ENCODE measurements at regions not wholly inside any gene's neighbourhood (a gene's known extent, or its start where the extent isn't known, plus 50 kb on each side); places are given as distances from the start of the nearest gene placed in this dataset.
"Not testable (repeated sequence)": the region's sequence is repeated elsewhere in the genome, so short reads cannot be mapped to it uniquely, and the experiment has no call there.

DNA sequence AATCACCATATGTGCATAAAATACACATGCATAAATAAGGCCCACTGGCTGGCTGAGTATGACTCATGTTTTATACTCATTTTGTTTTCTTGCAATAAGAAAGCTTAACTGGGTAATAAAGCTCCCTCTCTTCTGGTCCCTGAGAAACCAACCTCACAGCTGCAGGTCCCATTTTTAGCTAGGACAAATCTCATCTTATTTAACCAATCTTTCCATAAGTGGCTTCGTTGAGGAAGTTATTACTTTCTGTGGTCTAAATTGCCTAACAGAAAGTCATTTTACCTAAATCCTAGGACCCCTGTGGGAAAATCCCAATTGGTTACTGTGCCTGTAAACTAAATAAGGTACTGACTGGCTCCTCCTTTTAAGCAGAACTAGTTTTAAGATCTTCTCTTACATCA lies 232.8 kb upstream of the FBXO33 start:
- Mint-ChIP-seq H3K36me3 (ENCODE audit: low read depth) (no peaks in the 10 kb centered on the region), H3K9me3 (peaks cover 7% of the 10 kb centered on the region)
- TF ChIP-seq, protein P1, sequence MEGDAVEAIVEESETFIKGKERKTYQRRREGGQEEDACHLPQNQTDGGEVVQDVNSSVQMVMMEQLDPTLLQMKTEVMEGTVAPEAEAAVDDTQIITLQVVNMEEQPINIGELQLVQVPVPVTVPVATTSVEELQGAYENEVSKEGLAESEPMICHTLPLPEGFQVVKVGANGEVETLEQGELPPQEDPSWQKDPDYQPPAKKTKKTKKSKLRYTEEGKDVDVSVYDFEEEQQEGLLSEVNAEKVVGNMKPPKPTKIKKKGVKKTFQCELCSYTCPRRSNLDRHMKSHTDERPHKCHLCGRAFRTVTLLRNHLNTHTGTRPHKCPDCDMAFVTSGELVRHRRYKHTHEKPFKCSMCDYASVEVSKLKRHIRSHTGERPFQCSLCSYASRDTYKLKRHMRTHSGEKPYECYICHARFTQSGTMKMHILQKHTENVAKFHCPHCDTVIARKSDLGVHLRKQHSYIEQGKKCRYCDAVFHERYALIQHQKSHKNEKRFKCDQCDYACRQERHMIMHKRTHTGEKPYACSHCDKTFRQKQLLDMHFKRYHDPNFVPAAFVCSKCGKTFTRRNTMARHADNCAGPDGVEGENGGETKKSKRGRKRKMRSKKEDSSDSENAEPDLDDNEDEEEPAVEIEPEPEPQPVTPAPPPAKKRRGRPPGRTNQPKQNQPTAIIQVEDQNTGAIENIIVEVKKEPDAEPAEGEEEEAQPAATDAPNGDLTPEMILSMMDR (IDR thresholded peaks at IDR 0.05), result no peak

GRCh38 chr14:39664646-39665045 lies 232.4 kb upstream of the FBXO33 start:
- H3K4me3 Mint-ChIP-seq, result no peak overlapping the region
- no peaks in the 10 kb centered on the region for H3K4me1 Mint-ChIP-seq
- H3K27me3 Mint-ChIP-seq (ENCODE audit: low read depth, poor library complexity), result no peaks in the 10 kb centered on the region
- H3K9me3 Mint-ChIP-seq, result peaks cover 7% of the 10 kb centered on the region
- TF ChIP-seq, protein P1 (IDR thresholded peaks at IDR 0.05), result no peak
- H3K36me3 Mint-ChIP-seq (ENCODE audit: low read depth), result no peaks in the 10 kb centered on the region
- no peak overlapping the region for H3K27ac Mint-ChIP-seq
- DNase-seq, result no peak

More for the DNA sequence above, 232.8 kb upstream of the FBXO33 start:
- no peaks in the 10 kb centered on the region for H3K27me3 Mint-ChIP-seq (ENCODE audit: low read depth, poor library complexity)
- H3K4me3 Mint-ChIP-seq, result no peak overlapping the region
- H3K4me1 Mint-ChIP-seq, result no peaks in the 10 kb centered on the region
- no peak for DNase-seq
- no peak overlapping the region for H3K27ac Mint-ChIP-seq

DNA sequence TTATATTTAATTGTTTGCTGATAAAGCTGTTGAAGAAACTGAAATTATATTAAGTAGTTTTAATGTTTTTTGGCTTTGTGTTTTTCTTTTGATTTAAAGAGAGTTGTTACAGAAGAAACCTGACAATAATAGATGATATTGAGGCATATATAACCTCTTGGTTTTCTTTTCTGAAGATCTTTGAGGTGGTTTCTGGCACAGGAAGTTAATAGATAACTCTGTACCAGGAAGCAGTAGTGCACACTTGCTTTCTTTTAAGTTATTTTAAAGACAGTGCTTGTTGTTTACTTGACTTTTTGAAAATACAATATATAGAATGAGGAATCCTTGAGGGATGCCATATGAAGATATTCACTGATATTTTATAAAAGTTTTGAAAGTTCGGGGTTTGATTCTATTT lies 209.0 kb upstream of the FBXO33 start:
- H3K4me3 Mint-ChIP-seq, result no peak overlapping the region
- H3K4me1 Mint-ChIP-seq, result no peaks in the 10 kb centered on the region

DNA sequence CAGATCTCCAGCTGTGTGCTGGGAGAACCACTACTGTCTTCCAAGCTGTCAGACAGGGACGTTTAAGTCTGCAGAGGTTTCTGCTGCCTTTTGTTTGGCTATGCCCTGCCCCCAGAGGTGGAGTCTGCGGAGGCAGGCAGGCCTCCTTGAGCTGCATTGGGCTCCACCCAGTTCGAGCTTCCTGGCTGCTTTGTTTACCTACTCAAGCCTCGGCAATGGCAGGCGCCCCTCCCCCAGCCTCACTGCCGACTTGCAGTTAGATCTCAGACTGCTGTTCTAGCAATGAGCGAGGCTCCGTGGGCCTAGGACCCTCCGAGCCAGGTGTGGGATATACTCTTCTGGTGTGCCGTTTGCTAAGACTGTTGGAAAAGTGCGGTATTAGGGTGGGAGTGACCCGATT lies 206.8 kb upstream of the FBXO33 start:
- H3K27ac Mint-ChIP-seq; H3K36me3 Mint-ChIP-seq (ENCODE audit: low read depth); H3K27me3 Mint-ChIP-seq (ENCODE audit: low read depth, poor library complexity); H3K4me3 Mint-ChIP-seq; DNase-seq; H3K4me1 Mint-ChIP-seq: not testable (repeated sequence)
- H3K9me3 Mint-ChIP-seq, result peaks cover 36% of the 10 kb centered on the region

More for the DNA sequence above, 209.0 kb upstream of the FBXO33 start:
- Mint-ChIP-seq H3K27me3 (ENCODE audit: low read depth, poor library complexity) (no peaks in the 10 kb centered on the region), H3K9me3 (peaks cover 25% of the 10 kb centered on the region), H3K27ac (no peak overlapping the region), H3K36me3 (ENCODE audit: low read depth) (no peaks in the 10 kb centered on the region)
- TF ChIP-seq, protein P1 (IDR thresholded peaks at IDR 0.05), result no peak
- DNase-seq, result no peak

DNA sequence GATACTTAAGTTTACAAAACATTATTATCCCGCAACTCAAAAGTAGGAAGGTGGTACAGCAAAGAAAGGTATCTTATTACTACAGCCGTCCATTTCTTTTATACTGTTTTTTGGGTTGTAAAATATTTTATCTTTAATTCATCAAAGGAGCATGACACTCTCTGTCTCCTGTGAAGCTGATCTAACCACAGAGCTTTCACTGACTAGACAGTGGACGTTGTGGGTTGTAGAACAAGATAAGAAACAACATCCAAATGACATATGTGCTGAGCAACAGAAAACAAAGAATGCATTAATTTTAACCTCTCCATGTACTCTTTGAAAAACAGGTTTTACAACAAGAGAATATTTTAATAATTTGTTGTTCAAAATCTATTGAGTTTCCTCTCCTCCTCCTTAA lies 195.9 kb upstream of the FBXO33 start:
- H3K27ac Mint-ChIP-seq, result no peak overlapping the region

GRCh38 chr14:39626589-39627576 lies 194.7 kb upstream of the FBXO33 start:
- H3K27me3 Mint-ChIP-seq (ENCODE audit: low read depth, poor library complexity), result peaks cover 4% of the 10 kb centered on the region
- peaks cover 19% of the 10 kb centered on the region for H3K9me3 Mint-ChIP-seq
- no peak overlapping the region for H3K4me3 Mint-ChIP-seq
- no peak for DNase-seq
- peaks cover 7% of the 10 kb centered on the region for H3K36me3 Mint-ChIP-seq (ENCODE audit: low read depth)
- TF ChIP-seq, protein P1 (IDR thresholded peaks at IDR 0.05), result no peak
- H3K4me1 Mint-ChIP-seq, result no peaks in the 10 kb centered on the region
- no peak overlapping the region for H3K27ac Mint-ChIP-seq

More for the DNA sequence above, 195.9 kb upstream of the FBXO33 start:
- Mint-ChIP-seq H3K36me3 (ENCODE audit: low read depth) (no peaks in the 10 kb centered on the region), H3K27me3 (ENCODE audit: low read depth, poor library complexity) (peaks cover 4% of the 10 kb centered on the region), H3K4me1 (no peaks in the 10 kb centered on the region), H3K9me3 (peaks cover 12% of the 10 kb centered on the region), H3K4me3 (no peak overlapping the region)
- no peak for DNase-seq
- TF ChIP-seq, protein P1 (IDR thresholded peaks at IDR 0.05), result no peak
